Panc1 (cell line): ENCODE measurements at regions not wholly inside any gene's neighbourhood (a gene's known extent, or its start where the extent isn't known, plus 50 kb on each side); places are given as distances from the start of the nearest gene placed in this dataset.

Experiments
- ATAC-seq: fragments of 200-7000 bp; cut with Tn5 transposase; 2 replicates; pipeline ENCODE4 v1.9.1; 2020; ENCODE audit warnings: mild to moderate bottlenecking, moderate library complexity
- BruUV-seq: library from RNA; stranded (reverse); fragments of 400-500 nt; replicated peaks from 2 replicates; lab custom pipeline; 2021; lab: Mats Ljungman, UMichigan
- CTCF ChIA-PET: fragments of 300-600 bp; sonication (Branson Sonifier 250); formaldehyde crosslinking; loops from one replicate; lab custom pipeline; 2022; ENCODE audit warnings: antibody characterized with exemption; lab: Charles Lee
- POLR2A ChIA-PET: fragments of 300-600 bp; sonication (Branson Sonifier 250); formaldehyde crosslinking; loops from one replicate; lab custom pipeline; 2022; ENCODE audit warnings: antibody characterized with exemption; lab: Charles Lee
- DNase-seq: peaks from one replicate; pipeline ENCODE4 v3.0.0-alpha.2; 2010; ENCODE audit warnings: low read depth, low spot score
- H3K27ac ChIP-seq: 2 replicates; pipeline ENCODE4 v1.5.1; 2011; ENCODE audit warnings: mild to moderate bottlenecking, low read length, inconsistent platforms
- H3K27me3 ChIP-seq: fragments of 200-500 bp; sonication (Bioruptor generic); 2 replicates; pipeline ENCODE4 v1.6.0; 2014; ENCODE audit warnings: low read length, inconsistent platforms; ENCODE audit not compliant: control insufficient read depth, insufficient read depth
- H3K36me3 ChIP-seq: fragments of 200-500 bp; sonication (Bioruptor generic); 2 replicates; pipeline ENCODE4 v1.5.1; 2014; ENCODE audit warnings: inconsistent platforms, mild to moderate bottlenecking, low read length, moderate library complexity; ENCODE audit not compliant: control insufficient read depth, insufficient read depth
- H3K4me1 ChIP-seq: 2 replicates; pipeline ENCODE4 v1.5.1; 2011; ENCODE audit warnings: inconsistent platforms, mild to moderate bottlenecking, low read length, moderate library complexity; ENCODE audit not compliant: control insufficient read depth, insufficient read depth
- H3K4me3 ChIP-seq, 2 experiments: 2 replicates each; pipeline ENCODE4 v1.5.1; 2011 to 2012; ENCODE audit warnings: low read depth in 2 of 2, low read length in 2 of 2, mild to moderate bottlenecking in 2 of 2, inconsistent platforms in 1 of 2, moderate library complexity in 1 of 2
- H3K9me3 ChIP-seq: fragments of 200-500 bp; sonication (Bioruptor generic); 2 replicates; pipeline ENCODE4 v1.5.1; 2014; ENCODE audit warnings: low read depth, mild to moderate bottlenecking, inconsistent platforms, low read length, moderate library complexity; ENCODE audit not compliant: control insufficient read depth, insufficient read depth
- POLR2AphosphoS5 ChIP-seq: IDR thresholded peaks from 2 replicates; pipeline ENCODE4 v1.6.1; 2012; ENCODE audit warnings: mild to moderate bottlenecking, low read depth, low read length, moderate library complexity
- SIN3A ChIP-seq: IDR thresholded peaks from 2 replicates; pipeline ENCODE4 v1.6.1; 2012; ENCODE audit warnings: low read depth, mild to moderate bottlenecking, low read length, moderate library complexity, borderline replicate concordance; ENCODE audit not compliant: insufficient read depth
- TCF7L2 ChIP-seq: IDR thresholded peaks from 2 replicates; pipeline ENCODE4 v1.6.1; 2011; ENCODE audit warnings: mild to moderate bottlenecking, low read depth, low read length, inconsistent platforms
- in situ Hi-C: cut with HindIII; loops from 2 replicates; pipeline ENCODE4 v1.10.0; 2016; ENCODE audit warnings: low sequenced_read_pairs, low pct_unique_long_range_greater_than_20kb
- intact Hi-C: fragments of 100-400 bp; cut with micrococcal nuclease; formaldehyde crosslinking; loops from one replicate; pipeline ENCODE4 v1.10.0; 2022; ENCODE audit not compliant: unreplicated experiment
- TF ChIP-seq, protein P1 (sequence below), 2 experiments: IDR thresholded peaks; 2 replicates each; pipeline ENCODE4 v1.6.1; 2011 to 2012; ENCODE audit warnings: low read depth in 2 of 2, control low read depth in 1 of 2, low read length in 1 of 2, mild to moderate bottlenecking in 1 of 2, moderate library complexity in 1 of 2; ENCODE audit not compliant: insufficient read depth in 1 of 2
- TF ChIP-seq, protein P2 (sequence below): fragments of 450-650 bp; IDR thresholded peaks from 2 replicates; pipeline ENCODE4 v1.5.1; 2017; ENCODE audit warnings: mild to moderate bottlenecking

- Histone ChIP-seq H3K4me1 (no peaks in the 10 kb centered on the region), H3K36me3 (no peaks in the 10 kb centered on the region), H3K27ac (no peak overlapping the region), H3K9me3 (no peaks in the 10 kb centered on the region), H3K27me3 (no peaks in the 10 kb centered on the region), H3K4me3 (no peak overlapping the region)
- ChIA-PET CTCF (no interaction called here), POLR2A (no interaction called here)
- in situ Hi-C loops (no loop called here), intact Hi-C loops (no loop called here)
- DNase-seq (no peak), ATAC-seq (no peak)
- BruUV-seq = no TSS peak
- TF ChIP-seq SIN3A (no peak), TCF7L2 (no peak), POLR2AphosphoS5 (no peak)
- TF ChIP-seq, protein P1, sequence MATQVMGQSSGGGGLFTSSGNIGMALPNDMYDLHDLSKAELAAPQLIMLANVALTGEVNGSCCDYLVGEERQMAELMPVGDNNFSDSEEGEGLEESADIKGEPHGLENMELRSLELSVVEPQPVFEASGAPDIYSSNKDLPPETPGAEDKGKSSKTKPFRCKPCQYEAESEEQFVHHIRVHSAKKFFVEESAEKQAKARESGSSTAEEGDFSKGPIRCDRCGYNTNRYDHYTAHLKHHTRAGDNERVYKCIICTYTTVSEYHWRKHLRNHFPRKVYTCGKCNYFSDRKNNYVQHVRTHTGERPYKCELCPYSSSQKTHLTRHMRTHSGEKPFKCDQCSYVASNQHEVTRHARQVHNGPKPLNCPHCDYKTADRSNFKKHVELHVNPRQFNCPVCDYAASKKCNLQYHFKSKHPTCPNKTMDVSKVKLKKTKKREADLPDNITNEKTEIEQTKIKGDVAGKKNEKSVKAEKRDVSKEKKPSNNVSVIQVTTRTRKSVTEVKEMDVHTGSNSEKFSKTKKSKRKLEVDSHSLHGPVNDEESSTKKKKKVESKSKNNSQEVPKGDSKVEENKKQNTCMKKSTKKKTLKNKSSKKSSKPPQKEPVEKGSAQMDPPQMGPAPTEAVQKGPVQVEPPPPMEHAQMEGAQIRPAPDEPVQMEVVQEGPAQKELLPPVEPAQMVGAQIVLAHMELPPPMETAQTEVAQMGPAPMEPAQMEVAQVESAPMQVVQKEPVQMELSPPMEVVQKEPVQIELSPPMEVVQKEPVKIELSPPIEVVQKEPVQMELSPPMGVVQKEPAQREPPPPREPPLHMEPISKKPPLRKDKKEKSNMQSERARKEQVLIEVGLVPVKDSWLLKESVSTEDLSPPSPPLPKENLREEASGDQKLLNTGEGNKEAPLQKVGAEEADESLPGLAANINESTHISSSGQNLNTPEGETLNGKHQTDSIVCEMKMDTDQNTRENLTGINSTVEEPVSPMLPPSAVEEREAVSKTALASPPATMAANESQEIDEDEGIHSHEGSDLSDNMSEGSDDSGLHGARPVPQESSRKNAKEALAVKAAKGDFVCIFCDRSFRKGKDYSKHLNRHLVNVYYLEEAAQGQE (IDR thresholded peaks at IDR 0.05; ENCODE audit: insufficient read depth in 1 of 2, low read depth in 2 of 2, low read length in 1 of 2) = no peak
- TF ChIP-seq, protein P2, sequence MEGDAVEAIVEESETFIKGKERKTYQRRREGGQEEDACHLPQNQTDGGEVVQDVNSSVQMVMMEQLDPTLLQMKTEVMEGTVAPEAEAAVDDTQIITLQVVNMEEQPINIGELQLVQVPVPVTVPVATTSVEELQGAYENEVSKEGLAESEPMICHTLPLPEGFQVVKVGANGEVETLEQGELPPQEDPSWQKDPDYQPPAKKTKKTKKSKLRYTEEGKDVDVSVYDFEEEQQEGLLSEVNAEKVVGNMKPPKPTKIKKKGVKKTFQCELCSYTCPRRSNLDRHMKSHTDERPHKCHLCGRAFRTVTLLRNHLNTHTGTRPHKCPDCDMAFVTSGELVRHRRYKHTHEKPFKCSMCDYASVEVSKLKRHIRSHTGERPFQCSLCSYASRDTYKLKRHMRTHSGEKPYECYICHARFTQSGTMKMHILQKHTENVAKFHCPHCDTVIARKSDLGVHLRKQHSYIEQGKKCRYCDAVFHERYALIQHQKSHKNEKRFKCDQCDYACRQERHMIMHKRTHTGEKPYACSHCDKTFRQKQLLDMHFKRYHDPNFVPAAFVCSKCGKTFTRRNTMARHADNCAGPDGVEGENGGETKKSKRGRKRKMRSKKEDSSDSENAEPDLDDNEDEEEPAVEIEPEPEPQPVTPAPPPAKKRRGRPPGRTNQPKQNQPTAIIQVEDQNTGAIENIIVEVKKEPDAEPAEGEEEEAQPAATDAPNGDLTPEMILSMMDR = no peak
These were observed 330.2 kb downstream of the GABRB3 start for GRCh38 chr15:26442680-26443079.

DNA sequence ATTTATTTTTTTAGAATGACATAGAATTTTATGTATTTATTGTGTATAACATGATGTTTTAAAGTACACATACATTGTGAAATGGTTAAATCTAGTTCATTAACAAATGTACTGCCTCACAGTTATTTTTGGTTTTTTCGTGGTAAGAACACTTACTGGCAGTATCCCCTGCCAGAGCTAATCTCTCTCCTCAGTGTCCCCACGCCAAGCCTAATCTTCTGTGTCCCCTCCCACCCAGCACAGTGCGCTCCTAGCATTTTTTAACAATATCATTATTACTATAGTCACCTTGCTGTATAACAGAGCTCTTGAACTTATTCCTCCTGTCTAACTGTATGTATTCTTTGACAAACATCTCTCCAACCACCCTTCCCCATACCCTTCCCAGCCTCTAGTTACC lies 333.2 kb downstream of the GABRB3 start:
- TF ChIP-seq, protein P2 = no peak
- TF ChIP-seq, protein P1 (IDR thresholded peaks at IDR 0.05; ENCODE audit: insufficient read depth in 1 of 2, low read depth in 2 of 2, low read length in 1 of 2) = no peak
- no peak for TF ChIP-seq TCF7L2
- TF ChIP-seq SIN3A = no peak
- TF ChIP-seq POLR2AphosphoS5 = no peak
- ChIA-PET POLR2A (no interaction called here), CTCF (no interaction called here)
- no peak overlapping the region for H3K27ac ChIP-seq
- no peaks in the 10 kb centered on the region for H3K4me1 ChIP-seq
- no peak overlapping the region for H3K4me3 ChIP-seq
- BruUV-seq = no TSS peak
- 0 out of 2 replicates have a peak, but pooled peaks cover 3% of the 10 kb centered on the region for H3K9me3 ChIP-seq
- DNase-seq (no peak), ATAC-seq (no peak)
- no peaks in the 10 kb centered on the region for H3K36me3 ChIP-seq
- in situ Hi-C loops = no loop called here
- intact Hi-C loops = no loop called here
- no peaks in the 10 kb centered on the region for H3K27me3 ChIP-seq
